NT2/D1 (cell line): ENCODE measurements at regions not wholly inside any gene's neighbourhood (a gene's known extent, or its start where the extent isn't known, plus 50 kb on each side); places are given as distances from the start of the nearest gene placed in this dataset.
A peak's percentile ranks its signal among the peaks of the same experiment; 100 is the strongest.

Experiments
- DNase-seq: peaks from one replicate; pipeline ENCODE4 v3.0.0-alpha.2; 2011; ENCODE audit warnings: low read depth, low spot score
- H3K27me3 ChIP-seq: 2 replicates; pipeline ENCODE4 v1.6.0; 2011; ENCODE audit warnings: mild to moderate bottlenecking; ENCODE audit not compliant: insufficient read length, insufficient read depth
- H3K36me3 ChIP-seq: 2 replicates; pipeline ENCODE4 v1.6.1; 2011; ENCODE audit warnings: mild to moderate bottlenecking, low read length, mixed read lengths; ENCODE audit not compliant: insufficient read depth, insufficient read length
- H3K4me1 ChIP-seq: 2 replicates; pipeline ENCODE4 v1.5.1; 2011; ENCODE audit not compliant: insufficient read depth, insufficient read length
- H3K4me3 ChIP-seq: 2 replicates; pipeline ENCODE4 v1.5.1; 2011; ENCODE audit warnings: low read depth; ENCODE audit not compliant: insufficient read length
- H3K9ac ChIP-seq: 2 replicates; pipeline ENCODE4 v1.6.0; 2011; ENCODE audit warnings: low read depth; ENCODE audit not compliant: insufficient read length
- H3K9me3 ChIP-seq: 2 replicates; pipeline ENCODE4 v1.5.1; 2011; ENCODE audit warnings: mild to moderate bottlenecking, low read length; ENCODE audit not compliant: insufficient read depth
- SUZ12 ChIP-seq: IDR thresholded peaks from 2 replicates; pipeline ENCODE4 v1.6.1; 2011; ENCODE audit not compliant: insufficient read length, insufficient read depth; ENCODE audit errors: extremely low read depth
- YY1 ChIP-seq: IDR thresholded peaks from 2 replicates; pipeline ENCODE4 v1.6.1; 2011; ENCODE audit not compliant: insufficient read length, insufficient read depth
- ZNF274 ChIP-seq: IDR thresholded peaks from 2 replicates; pipeline ENCODE4 v1.6.1; 2011; ENCODE audit warnings: mild to moderate bottlenecking, low read depth, low read length

DNA sequence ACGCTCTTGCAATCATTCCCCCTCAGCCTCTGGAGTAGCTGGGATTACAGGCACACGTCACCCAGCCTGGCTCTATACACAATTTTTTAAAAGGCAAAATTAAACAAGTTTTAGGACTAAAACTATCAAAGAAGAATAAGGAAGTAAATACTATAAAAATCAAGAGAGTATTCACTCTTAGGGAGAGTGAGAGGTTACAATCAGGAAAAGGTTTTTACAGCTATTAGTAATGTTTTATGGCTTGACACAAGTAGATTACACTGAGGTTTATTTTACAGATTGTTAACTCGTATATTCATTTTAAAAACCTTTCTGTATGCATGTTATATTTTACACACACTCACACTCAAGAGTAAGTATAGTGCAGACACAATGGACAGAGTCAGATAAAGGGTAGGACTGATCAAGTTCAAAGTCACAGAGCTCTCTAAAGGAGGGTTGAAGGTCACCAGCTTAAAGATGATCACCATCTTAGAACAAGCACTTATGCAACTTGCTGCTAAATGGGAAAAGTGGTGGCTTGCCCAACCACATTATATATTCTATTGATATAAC is 77.9 kb upstream of the MAN1A2 start:
- no peaks in the 10 kb centered on the region for H3K36me3 ChIP-seq
- TF ChIP-seq YY1 (no peak), SUZ12 (no peak), ZNF274 (no peak)
- no peak overlapping the region for H3K4me3 ChIP-seq
- H3K4me1 ChIP-seq: no peaks in the 10 kb centered on the region
- H3K27me3 ChIP-seq: no peaks in the 10 kb centered on the region
- DNase-seq: no peak
- H3K9ac ChIP-seq: no peak overlapping the region
- no peaks in the 10 kb centered on the region for H3K9me3 ChIP-seq

DNA sequence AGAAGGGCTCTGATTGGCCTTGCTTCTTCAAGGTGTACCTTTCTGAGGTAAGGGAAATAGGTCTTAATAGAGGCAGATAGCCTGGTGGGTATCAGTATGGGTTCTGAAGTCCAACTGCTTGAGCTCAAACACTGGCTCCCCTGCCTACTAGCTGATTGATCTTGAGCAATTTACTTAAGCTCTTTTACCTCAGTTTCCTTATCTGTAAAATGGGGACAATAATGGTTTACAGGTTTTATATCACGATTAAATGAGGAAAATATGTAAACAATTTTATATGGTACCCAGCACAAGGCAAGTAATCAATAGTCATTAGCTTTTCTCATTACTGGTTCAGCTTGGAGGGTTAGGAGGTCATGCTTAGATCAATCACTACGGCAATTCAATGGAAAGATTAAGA is 75.8 kb upstream of the VTCN1 start:
- TF ChIP-seq YY1 (no peak), SUZ12 (no peak), ZNF274 (no peak)
- no peak for DNase-seq

GRCh38 chr1:117286145-117286544 is 75.4 kb upstream of the VTCN1 start:
- no peaks in the 10 kb centered on the region for H3K36me3 ChIP-seq
- DNase-seq: peak; percentile 30
- H3K4me3 ChIP-seq: no peak overlapping the region
- H3K27me3 ChIP-seq: no peaks in the 10 kb centered on the region
- no peaks in the 10 kb centered on the region for H3K9me3 ChIP-seq
- no peak overlapping the region for H3K9ac ChIP-seq
- TF ChIP-seq ZNF274: no peak
- TF ChIP-seq SUZ12: no peak
- TF ChIP-seq YY1: no peak
- no peaks in the 10 kb centered on the region for H3K4me1 ChIP-seq

More for the DNA sequence above, 75.8 kb upstream of the VTCN1 start:
- Histone ChIP-seq H3K9me3 (no peaks in the 10 kb centered on the region), H3K27me3 (no peaks in the 10 kb centered on the region), H3K4me1 (no peaks in the 10 kb centered on the region), H3K9ac (no peak overlapping the region), H3K4me3 (no peak overlapping the region), H3K36me3 (no peaks in the 10 kb centered on the region)

DNA sequence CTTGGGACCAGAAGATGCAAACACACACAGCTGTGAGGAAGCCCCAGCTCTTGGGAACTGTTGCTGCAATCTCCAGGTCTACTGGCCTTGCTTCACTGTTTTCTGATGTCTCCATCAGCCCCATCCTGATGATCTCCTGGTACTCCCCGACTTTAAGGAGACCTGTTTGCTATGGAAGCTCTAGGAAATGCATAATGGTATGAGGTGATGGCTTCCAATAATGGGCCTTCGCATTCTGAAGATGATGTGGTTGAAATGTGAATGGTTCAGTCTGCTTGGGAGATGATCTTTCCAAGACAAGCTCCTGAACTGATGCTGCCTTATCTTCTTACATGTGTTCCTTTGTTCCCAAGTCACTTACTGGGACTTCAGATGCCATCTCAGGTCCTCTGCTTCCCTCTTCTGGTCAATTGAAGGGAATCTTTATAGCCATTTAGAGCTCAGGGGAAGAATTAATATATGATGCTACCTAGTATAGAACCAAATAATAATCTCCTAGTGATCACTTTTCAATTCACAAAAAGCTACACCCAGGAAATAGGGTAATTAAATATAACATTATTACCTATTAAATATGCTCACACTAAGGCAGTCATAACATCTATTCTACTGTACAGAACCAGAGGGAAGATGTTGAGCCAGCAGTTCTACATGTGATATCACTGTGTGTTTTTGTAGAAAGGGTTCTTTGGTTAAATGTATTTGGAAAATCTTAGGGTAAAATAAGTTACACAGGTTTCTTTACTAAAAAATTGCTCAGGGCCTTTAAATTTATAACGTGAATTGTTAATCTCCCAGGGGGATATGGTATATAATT is 73.9 kb upstream of the VTCN1 start:
- Histone ChIP-seq H3K9me3 (no peaks in the 10 kb centered on the region), H3K4me3 (no peak overlapping the region), H3K36me3 (no peaks in the 10 kb centered on the region), H3K27me3 (no peaks in the 10 kb centered on the region), H3K9ac (no peak overlapping the region), H3K4me1 (no peaks in the 10 kb centered on the region)
- DNase-seq: peak; percentile 84
- no peak for TF ChIP-seq ZNF274
- no peak for TF ChIP-seq YY1
- TF ChIP-seq SUZ12: no peak

DNA sequence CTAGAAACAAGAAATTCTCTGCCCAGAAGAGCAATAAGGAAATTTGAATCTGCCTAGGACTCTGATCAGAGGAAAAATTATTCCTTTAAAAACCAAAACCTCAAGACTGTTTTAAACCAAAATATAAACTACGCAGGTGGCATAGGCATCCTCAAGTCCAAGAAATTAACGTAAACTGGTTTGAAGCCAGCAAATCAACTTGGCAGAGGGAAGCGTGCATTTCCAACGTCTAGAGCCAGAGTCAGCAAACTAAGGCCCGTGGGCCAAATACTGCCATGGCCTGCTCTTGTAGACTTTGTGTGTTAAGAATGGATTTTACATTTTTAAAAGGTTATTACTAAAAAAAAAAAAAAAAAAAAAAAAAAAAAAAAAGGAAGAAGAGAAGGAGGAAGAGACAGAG is 67.8 kb upstream of the VTCN1 start:
- Histone ChIP-seq H3K27me3 (no peaks in the 10 kb centered on the region), H3K4me3 (no peak overlapping the region), H3K9me3 (peaks cover under 1% of the 10 kb centered on the region), H3K36me3 (no peaks in the 10 kb centered on the region), H3K4me1 (no peaks in the 10 kb centered on the region), H3K9ac (no peak overlapping the region)
- no peak for DNase-seq
- no peak for TF ChIP-seq SUZ12
- TF ChIP-seq YY1: no peak
- TF ChIP-seq ZNF274: no peak

DNA sequence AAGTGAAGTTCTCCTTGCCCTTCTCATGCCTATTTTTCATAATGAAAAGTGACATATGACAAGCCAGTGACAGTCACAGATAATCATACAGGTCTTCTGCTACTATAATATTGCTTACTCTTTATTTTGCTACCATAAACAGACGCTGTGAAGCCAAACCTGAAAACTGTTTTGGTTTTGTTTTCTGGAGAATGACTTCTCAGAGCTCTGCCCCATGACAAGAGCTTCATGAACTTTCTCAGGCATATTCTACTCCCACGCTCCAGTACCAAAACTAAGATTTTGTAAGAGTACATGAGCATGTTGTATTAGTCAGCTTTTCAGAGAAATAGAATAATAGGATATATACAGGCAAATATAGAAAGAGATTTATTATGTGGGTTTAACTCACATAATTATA is 64.3 kb upstream of the VTCN1 start:
- no peak for TF ChIP-seq YY1
- TF ChIP-seq ZNF274: no peak
- TF ChIP-seq SUZ12: no peak
- H3K4me1 ChIP-seq: peaks cover 4% of the 10 kb centered on the region
- H3K9me3 ChIP-seq: peaks cover 10% of the 10 kb centered on the region
- H3K27me3 ChIP-seq: no peaks in the 10 kb centered on the region
- no peaks in the 10 kb centered on the region for H3K36me3 ChIP-seq
- no peak for DNase-seq
- no peak overlapping the region for H3K9ac ChIP-seq
- no peak overlapping the region for H3K4me3 ChIP-seq

GRCh38 chr1:117271959-117272358 is 61.2 kb upstream of the VTCN1 start:
- Histone ChIP-seq H3K4me1 (peaks cover 4% of the 10 kb centered on the region), H3K9ac (no peak overlapping the region), H3K9me3 (peaks cover 10% of the 10 kb centered on the region), H3K36me3 (no peaks in the 10 kb centered on the region), H3K27me3 (no peaks in the 10 kb centered on the region), H3K4me3 (no peak overlapping the region)
- peak; percentile 33 for DNase-seq
- TF ChIP-seq SUZ12 (no peak), ZNF274 (no peak), YY1 (no peak)
